A673 (cell line): ENCODE measurements at regions not wholly inside any gene's neighbourhood (a gene's known extent, or its start where the extent isn't known, plus 50 kb on each side); places are given as distances from the start of the nearest gene placed in this dataset.

Experiments used
- CTCF ChIP-seq: fragments of 300-800, 200-600 bp; sonication (generic); conservative IDR thresholded peaks from 2 replicates; pipeline ENCODE4 v1.5.1; 2017; ENCODE audit warnings: low read depth, mild to moderate bottlenecking, antibody characterized with exemption, low read length, moderate library complexity, mixed read lengths
- EZH2 ChIP-seq: fragments of 200-600 bp; sonication (generic); IDR thresholded peaks from 2 replicates; pipeline ENCODE4 v1.6.1; 2017; ENCODE audit warnings: borderline replicate concordance, low read depth, mild to moderate bottlenecking, mixed read lengths, antibody characterized with exemption, low read length; ENCODE audit not compliant: poor library complexity, severe bottlenecking

- no peak for TF ChIP-seq CTCF
- TF ChIP-seq EZH2: no peak
Measured at GRCh38 chrX:124984140-124984813, 335.4 kb upstream of the TEX13C start.
